Omental fat pad (tissue), 3 donors: ENCODE measurements at regions not wholly inside any gene's neighbourhood (a gene's known extent, or its start where the extent isn't known, plus 50 kb on each side); places are given as distances from the start of the nearest gene placed in this dataset.

Experiments used
- ATAC-seq: fragments of 150-250 bp; one replicate; pipeline ENCODE4 v1.9.1; 2016; ENCODE audit warnings: mild to moderate bottlenecking, moderate library complexity; ENCODE audit not compliant: low FRiP score
- DNase-seq: peaks from one replicate; pipeline ENCODE4 v3.0.0-alpha.2; 2019; ENCODE audit warnings: low spot score
- CTCF ChIP-seq, 3 donors: fragments of 450-650 bp; IDR thresholded peaks; one replicate each; pipeline ENCODE4 v1.5.1; 2016 to 2017; ENCODE audit warnings: antibody characterized with exemption in 3 of 3, mild to moderate bottlenecking in 3 of 3, moderate library complexity in 2 of 3

- DNase-seq (no peak), ATAC-seq (no peak)
- TF ChIP-seq CTCF (IDR thresholded peaks at IDR 0.05) = no peak
Measured at GRCh38 chr18:71630696-71631095, 913.4 kb downstream of the CBLN2 start.

GRCh38 chr18:71625556-71626090, 918.5 kb downstream of the CBLN2 start:
- ATAC-seq (no peak), DNase-seq (no peak)
- TF ChIP-seq CTCF (IDR thresholded peaks at IDR 0.05) = no peak

- ATAC-seq (no peak), DNase-seq (no peak)
- TF ChIP-seq CTCF (IDR thresholded peaks at IDR 0.05) = no peak
Measured at GRCh38 chr18:71598374-71598773, 945.8 kb downstream of the CBLN2 start.

GRCh38 chr18:71597219-71597618, 946.9 kb downstream of the CBLN2 start:
- no peak for TF ChIP-seq CTCF (IDR thresholded peaks at IDR 0.05)
- ATAC-seq = no peak
- DNase-seq = no peak

GRCh38 chr18:71583252-71583651, 960.9 kb downstream of the CBLN2 start:
- DNase-seq (no peak), ATAC-seq (no peak)
- TF ChIP-seq CTCF (IDR thresholded peaks at IDR 0.05) = no peak

GRCh38 chr18:71554686-71555085, 989.5 kb downstream of the CBLN2 start:
- no peak for ATAC-seq
- no peak for DNase-seq
- no peak for TF ChIP-seq CTCF (IDR thresholded peaks at IDR 0.05)

- TF ChIP-seq CTCF (IDR thresholded peaks at IDR 0.05) = no peak
- no peak for ATAC-seq
- no peak for DNase-seq
Measured at GRCh38 chr18:71541643-71542042, 1002.5 kb downstream of the CBLN2 start.
